ENCODE measurements at regions not wholly inside any gene's neighbourhood (a gene's known extent, or its start where the extent isn't known, plus 50 kb on each side); places are given as distances from the start of the nearest gene placed in this dataset.

DNA sequence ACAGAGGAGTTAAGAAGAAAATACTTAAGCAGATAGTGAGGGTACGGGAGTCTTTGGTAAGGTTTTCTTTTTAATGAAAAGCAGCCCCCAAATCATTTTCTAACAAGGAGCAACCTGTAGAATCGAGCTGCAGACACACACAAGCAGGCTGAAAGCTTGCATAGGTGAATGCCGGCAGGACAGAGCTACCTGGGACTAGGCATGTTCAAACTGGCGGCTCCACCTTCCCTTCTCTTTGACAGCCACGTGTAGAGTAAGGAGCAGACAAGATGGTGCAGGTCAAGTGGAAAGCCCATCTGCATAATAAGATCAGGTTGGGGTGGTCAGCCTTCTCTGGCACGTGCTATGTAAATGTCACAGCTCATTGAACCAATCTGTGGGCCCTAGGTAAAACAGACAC is 1292.4 kb downstream of the EPHA7 start:
- H3K4me3 ChIP-seq (ENCODE audit: low read depth, poor library complexity, severe bottlenecking) = no peak overlapping the region
- intact Hi-C loops (cut with DNase I; ENCODE audit: low total_unique reads) = no loop called here
- no peak for DNase-seq (ENCODE audit: low spot score in 2 of 2)
- WGBS, 2 donors = 66 to 77% methylated on average over 6 of the region's 6 CpGs
- no peak for TF ChIP-seq POLR2A (IDR thresholded peaks at IDR 0.05)
- TF ChIP-seq CTCF (IDR thresholded peaks at IDR 0.05) = no peak

DNA sequence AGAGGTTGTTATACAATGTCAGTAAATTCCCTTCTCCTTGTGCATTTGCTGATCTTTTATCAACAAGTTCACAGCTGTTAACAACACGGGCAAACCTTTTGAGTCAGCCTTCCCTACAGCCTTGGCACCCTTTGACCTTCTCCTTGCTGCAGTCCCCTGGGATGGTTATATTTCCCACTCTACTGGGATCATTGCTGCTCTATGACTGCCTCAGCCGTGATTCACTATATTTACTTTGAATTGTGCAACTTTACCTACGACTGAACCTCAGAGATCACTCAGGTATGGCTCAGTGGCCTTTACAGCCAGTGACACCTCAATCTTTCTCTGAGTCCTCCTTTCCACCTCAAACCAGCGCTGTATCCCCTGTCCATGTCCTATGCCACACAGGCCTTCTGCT is 1293.3 kb downstream of the EPHA7 start:
- no peak for DNase-seq (ENCODE audit: low spot score in 2 of 2)

GRCh38 chr6:92125681-92126080 is 1293.7 kb downstream of the EPHA7 start:
- DNase-seq (ENCODE audit: low spot score in 2 of 2) = no peak
- no peak overlapping the region for H3K4me3 ChIP-seq (ENCODE audit: low read depth, poor library complexity, severe bottlenecking)
- intact Hi-C loops (cut with DNase I; ENCODE audit: low total_unique reads) = no loop called here
- WGBS, 2 donors = 72 to 77% methylated on average over 4 of the region's 4 CpGs
- TF ChIP-seq POLR2A (IDR thresholded peaks at IDR 0.05) (no peak), CTCF (IDR thresholded peaks at IDR 0.05) (no peak)

More for the DNA sequence above, 1293.3 kb downstream of the EPHA7 start:
- TF ChIP-seq CTCF (IDR thresholded peaks at IDR 0.05) (no peak), POLR2A (IDR thresholded peaks at IDR 0.05) (no peak)
- WGBS, 2 donors = 79 to 84% methylated on average over 4 of the region's 4 CpGs
- H3K4me3 ChIP-seq (ENCODE audit: low read depth, poor library complexity, severe bottlenecking) = no peak overlapping the region
- intact Hi-C loops (cut with DNase I; ENCODE audit: low total_unique reads) = no loop called here

DNA sequence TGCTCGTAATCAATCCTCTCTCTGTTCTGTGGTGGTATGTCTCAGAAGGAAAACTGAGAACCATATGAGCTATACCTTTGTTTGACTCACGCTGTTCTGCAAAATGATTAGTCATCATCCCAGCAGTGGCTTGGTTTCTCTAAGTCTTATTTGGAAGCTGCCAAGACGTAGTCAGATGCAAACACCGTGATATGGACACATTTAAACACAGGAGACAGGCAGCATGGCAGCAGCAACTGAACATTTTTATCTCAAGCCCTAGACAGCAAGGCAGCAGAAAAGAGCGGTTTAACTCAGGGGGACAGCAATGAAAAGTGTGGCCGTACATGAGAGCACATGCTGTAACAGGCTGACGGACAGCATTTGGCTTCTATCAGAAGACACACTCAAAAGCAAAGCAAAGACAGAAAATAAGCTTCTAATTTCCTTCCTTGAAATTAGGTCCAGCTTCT is 1295.1 kb downstream of the EPHA7 start:
- H3K4me3 ChIP-seq (ENCODE audit: low read depth, poor library complexity, severe bottlenecking) = no peak overlapping the region
- WGBS, 2 donors = 40 to 46% methylated on average over 7 of the region's 7 CpGs
- DNase-seq (ENCODE audit: low spot score in 2 of 2) = no peak
- TF ChIP-seq CTCF (IDR thresholded peaks at IDR 0.05) (no peak), POLR2A (IDR thresholded peaks at IDR 0.05) (no peak)
- intact Hi-C loops (cut with DNase I; ENCODE audit: low total_unique reads) = no loop called here

- no peak for TF ChIP-seq POLR2A (IDR thresholded peaks at IDR 0.05)
- TF ChIP-seq CTCF (IDR thresholded peaks at IDR 0.05) = no peak
- 46 to 58% methylated on average over 3 of the region's 3 CpGs for WGBS, 2 donors
- DNase-seq (ENCODE audit: low spot score in 2 of 2) = no peak
- intact Hi-C loops (cut with DNase I; ENCODE audit: low total_unique reads) = no loop called here
- H3K4me3 ChIP-seq (ENCODE audit: low read depth, poor library complexity, severe bottlenecking) = no peak overlapping the region
Measured at GRCh38 chr6:92122746-92123145, 1296.6 kb downstream of the EPHA7 start.

GRCh38 chr6:92121228-92121627 is 1298.1 kb downstream of the EPHA7 start:
- no peak for DNase-seq (ENCODE audit: low spot score in 2 of 2)
- TF ChIP-seq POLR2A (IDR thresholded peaks at IDR 0.05) (no peak), CTCF (IDR thresholded peaks at IDR 0.05) (no peak)
- H3K4me3 ChIP-seq (ENCODE audit: low read depth, poor library complexity, severe bottlenecking) = no peak overlapping the region
- intact Hi-C loops (cut with DNase I; ENCODE audit: low total_unique reads) = no loop called here
- whole genome bisulfite sequencing, 2 donors = 63 to 64% methylated on average over 2 of the region's 2 CpGs
